ENCODE measurements at regions not wholly inside any gene's neighbourhood (a gene's known extent, or its start where the extent isn't known, plus 50 kb on each side); places are given as distances from the start of the nearest gene placed in this dataset.

DNA sequence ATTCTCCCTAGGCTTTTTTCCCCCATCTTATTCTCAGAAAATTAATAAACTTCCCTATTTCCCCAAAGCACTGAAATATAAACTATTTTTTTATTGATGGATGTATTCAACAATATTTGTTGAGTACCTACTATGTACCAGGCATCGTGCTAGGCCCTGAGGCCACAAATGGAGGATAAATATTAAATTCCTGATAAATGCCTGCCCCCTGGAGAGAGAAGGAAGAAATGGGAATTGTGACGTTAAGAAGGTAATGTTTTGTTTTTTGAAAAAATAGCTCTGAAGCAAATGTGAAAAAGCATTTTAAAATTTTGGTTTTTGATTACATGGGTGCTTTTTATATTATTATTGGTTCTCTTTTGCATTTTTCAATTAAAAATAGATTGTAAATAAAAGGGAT, 60.5 kb upstream of the DPT start:
- ATAC-seq (ENCODE audit: low FRiP score in 2 of 2), result no peak
- H3K4me1 ChIP-seq, result no peaks in the 10 kb centered on the region
- H3K27ac ChIP-seq, result no peak overlapping the region
- H3K27me3 ChIP-seq, result no peaks in the 10 kb centered on the region
- WGBS, 2 donors, result 90% methylated on average over 2 of the region's 2 CpGs
- H3K9me3 ChIP-seq, result no peaks in the 10 kb centered on the region
- H3K36me3 ChIP-seq, result no peaks in the 10 kb centered on the region
- no peak for TF ChIP-seq EP300 (IDR thresholded peaks at IDR 0.05)
- no peak for TF ChIP-seq POLR2A (IDR thresholded peaks at IDR 0.05)
- TF ChIP-seq, protein P1, sequence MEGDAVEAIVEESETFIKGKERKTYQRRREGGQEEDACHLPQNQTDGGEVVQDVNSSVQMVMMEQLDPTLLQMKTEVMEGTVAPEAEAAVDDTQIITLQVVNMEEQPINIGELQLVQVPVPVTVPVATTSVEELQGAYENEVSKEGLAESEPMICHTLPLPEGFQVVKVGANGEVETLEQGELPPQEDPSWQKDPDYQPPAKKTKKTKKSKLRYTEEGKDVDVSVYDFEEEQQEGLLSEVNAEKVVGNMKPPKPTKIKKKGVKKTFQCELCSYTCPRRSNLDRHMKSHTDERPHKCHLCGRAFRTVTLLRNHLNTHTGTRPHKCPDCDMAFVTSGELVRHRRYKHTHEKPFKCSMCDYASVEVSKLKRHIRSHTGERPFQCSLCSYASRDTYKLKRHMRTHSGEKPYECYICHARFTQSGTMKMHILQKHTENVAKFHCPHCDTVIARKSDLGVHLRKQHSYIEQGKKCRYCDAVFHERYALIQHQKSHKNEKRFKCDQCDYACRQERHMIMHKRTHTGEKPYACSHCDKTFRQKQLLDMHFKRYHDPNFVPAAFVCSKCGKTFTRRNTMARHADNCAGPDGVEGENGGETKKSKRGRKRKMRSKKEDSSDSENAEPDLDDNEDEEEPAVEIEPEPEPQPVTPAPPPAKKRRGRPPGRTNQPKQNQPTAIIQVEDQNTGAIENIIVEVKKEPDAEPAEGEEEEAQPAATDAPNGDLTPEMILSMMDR (IDR thresholded peaks at IDR 0.05), result no peak
- no peak for TF ChIP-seq POLR2AphosphoS5 (IDR thresholded peaks at IDR 0.05)
- no peak overlapping the region for H3K4me3 ChIP-seq
- no peak for DNase-seq

DNA sequence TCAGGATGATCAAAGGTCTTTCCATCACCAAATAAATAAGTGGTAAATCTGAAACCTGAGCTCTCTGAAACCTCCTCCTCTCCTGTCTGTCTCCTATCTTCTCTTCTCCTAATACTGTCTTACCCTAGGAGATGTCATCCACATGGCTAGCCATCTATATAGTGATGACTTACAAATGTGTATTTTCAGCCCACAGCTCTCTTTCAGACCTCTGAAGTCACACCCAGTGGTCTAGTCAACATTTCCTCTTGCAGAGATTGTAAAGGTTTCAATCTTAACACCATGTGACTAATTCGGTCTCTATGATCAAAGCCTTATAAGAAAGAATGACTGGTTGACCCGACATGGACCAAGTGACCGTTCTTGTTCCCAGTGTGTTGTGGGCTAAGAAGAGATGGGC, 63.1 kb upstream of the DPT start:
- no peak overlapping the region for H3K27ac ChIP-seq
- no peaks in the 10 kb centered on the region for H3K36me3 ChIP-seq
- no peaks in the 10 kb centered on the region for H3K4me1 ChIP-seq
- 80 to 88% methylated on average over 3 of the region's 3 CpGs for WGBS, 2 donors
- H3K9me3 ChIP-seq, result no peaks in the 10 kb centered on the region
- TF ChIP-seq, protein P1 (IDR thresholded peaks at IDR 0.05), result no peak
- TF ChIP-seq POLR2AphosphoS5 (IDR thresholded peaks at IDR 0.05) (no peak), EP300 (IDR thresholded peaks at IDR 0.05) (no peak), POLR2A (IDR thresholded peaks at IDR 0.05) (no peak)
- ATAC-seq (ENCODE audit: low FRiP score in 2 of 2) (no peak), DNase-seq (no peak)
- H3K27me3 ChIP-seq, result no peaks in the 10 kb centered on the region
- H3K4me3 ChIP-seq, result no peak overlapping the region

DNA sequence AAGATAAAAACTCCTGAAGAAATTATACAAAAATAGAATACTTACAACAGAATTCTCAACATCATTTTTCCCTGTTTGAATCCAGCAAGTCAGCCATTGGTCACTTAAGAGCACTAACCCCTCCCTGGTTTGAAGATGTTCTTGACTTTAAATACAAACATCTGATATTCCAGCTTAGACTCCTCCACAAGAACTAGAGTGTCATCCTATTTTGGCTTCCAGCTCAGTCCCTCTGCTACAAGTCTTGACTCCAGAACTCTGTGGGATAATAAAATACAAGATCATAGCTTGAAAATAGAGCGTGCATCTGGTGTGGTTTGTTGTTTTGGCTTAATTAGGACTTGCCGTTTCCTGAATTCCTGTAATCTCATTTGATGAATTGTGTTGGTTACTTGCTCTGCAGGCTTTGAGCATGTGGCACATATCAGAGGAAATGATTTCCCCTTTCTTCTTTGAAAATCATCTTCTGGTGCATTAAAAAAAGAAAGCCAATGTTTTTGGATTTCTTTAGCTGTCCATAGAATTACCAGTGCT, 63.7 kb upstream of the DPT start:
- Histone ChIP-seq H3K9me3 (no peaks in the 10 kb centered on the region), H3K4me3 (no peak overlapping the region), H3K36me3 (no peaks in the 10 kb centered on the region), H3K27me3 (no peaks in the 10 kb centered on the region), H3K4me1 (no peaks in the 10 kb centered on the region), H3K27ac (no peak overlapping the region)
- WGBS, 2 donors, result 55 to 58% methylated on average over 2 of the region's 2 CpGs
- ATAC-seq (ENCODE audit: low FRiP score in 2 of 2) (no peak), DNase-seq (no peak)
- TF ChIP-seq EP300 (IDR thresholded peaks at IDR 0.05) (no peak), POLR2A (IDR thresholded peaks at IDR 0.05) (no peak), POLR2AphosphoS5 (IDR thresholded peaks at IDR 0.05) (no peak)
- TF ChIP-seq, protein P1 (IDR thresholded peaks at IDR 0.05), result no peak

DNA sequence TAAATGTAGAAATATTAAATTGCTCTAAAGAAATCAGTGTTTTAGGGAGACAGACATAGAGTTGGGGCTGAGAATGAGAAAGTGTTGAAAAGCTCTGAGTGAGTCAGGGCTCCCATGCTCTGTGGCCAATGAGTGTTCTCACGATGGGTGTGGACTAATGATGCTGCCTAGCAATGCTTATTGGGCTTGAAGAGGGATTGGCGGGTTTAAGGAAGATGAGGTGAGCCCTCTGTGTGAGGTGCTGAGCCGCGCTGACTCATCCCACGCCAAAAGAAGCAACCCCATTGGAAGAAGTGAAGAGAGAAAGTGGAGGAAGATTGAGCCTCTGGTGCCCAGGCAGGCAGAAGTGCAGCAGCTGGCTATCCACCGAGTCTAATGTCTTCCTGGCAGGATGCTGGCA, 65.1 kb upstream of the DPT start:
- H3K4me3 ChIP-seq, result no peak overlapping the region
- H3K4me1 ChIP-seq, result no peaks in the 10 kb centered on the region
- H3K9me3 ChIP-seq, result no peaks in the 10 kb centered on the region
- H3K36me3 ChIP-seq, result no peaks in the 10 kb centered on the region
- TF ChIP-seq POLR2AphosphoS5 (IDR thresholded peaks at IDR 0.05) (no peak), POLR2A (IDR thresholded peaks at IDR 0.05) (no peak), EP300 (IDR thresholded peaks at IDR 0.05) (no peak)
- TF ChIP-seq, protein P1 (IDR thresholded peaks at IDR 0.05), result no peak
- no peaks in the 10 kb centered on the region for H3K27me3 ChIP-seq
- DNase-seq (no peak), ATAC-seq (ENCODE audit: low FRiP score in 2 of 2) (no peak)
- H3K27ac ChIP-seq, result no peak overlapping the region
- WGBS, 2 donors, result 89 to 96% methylated on average over 6 of the region's 6 CpGs

DNA sequence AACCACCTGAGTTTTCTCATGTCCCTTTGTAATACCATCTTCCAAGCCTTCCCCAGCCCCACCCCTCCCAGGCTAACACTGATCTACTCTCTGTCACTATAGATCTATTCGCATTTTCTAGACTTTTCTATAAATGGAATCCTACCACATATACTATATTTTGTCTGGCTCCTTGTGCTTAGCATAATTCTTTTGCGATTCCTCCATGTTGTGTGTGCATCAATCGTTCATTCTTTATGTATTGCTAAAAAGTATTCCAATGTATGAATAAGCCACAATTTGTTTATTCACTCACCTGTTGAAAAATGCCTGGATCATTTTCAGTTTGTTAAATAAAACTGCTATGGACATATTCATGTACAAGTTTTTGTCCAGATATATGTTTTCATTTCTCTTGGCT, 66.7 kb upstream of the DPT start:
- H3K27me3 ChIP-seq, result no peaks in the 10 kb centered on the region
- no peaks in the 10 kb centered on the region for H3K9me3 ChIP-seq
- ATAC-seq (ENCODE audit: low FRiP score in 2 of 2), result no peak
- H3K36me3 ChIP-seq, result no peaks in the 10 kb centered on the region
- no peak for TF ChIP-seq EP300 (IDR thresholded peaks at IDR 0.05)
- no peak for TF ChIP-seq POLR2AphosphoS5 (IDR thresholded peaks at IDR 0.05)
- TF ChIP-seq POLR2A (IDR thresholded peaks at IDR 0.05), result no peak
- TF ChIP-seq, protein P1 (IDR thresholded peaks at IDR 0.05), result no peak
- H3K27ac ChIP-seq, result no peak overlapping the region
- no peak overlapping the region for H3K4me3 ChIP-seq
- no peak for DNase-seq
- WGBS, 2 donors, result 93 to 99% methylated on average over 3 of the region's 3 CpGs
- no peaks in the 10 kb centered on the region for H3K4me1 ChIP-seq

All from upper lobe of left lung (tissue), 6 donors.